Upper lobe of left lung (tissue), 4 donors: ENCODE measurements at regions not wholly inside any gene's neighbourhood (a gene's known extent, or its start where the extent isn't known, plus 50 kb on each side); places are given as distances from the start of the nearest gene placed in this dataset.

Source experiments
- CTCF ChIP-seq, 6 experiments: fragments of 450-650 bp in 4 of 6; fragments of 200-600 bp in 2 of 6; sonication (generic) in 2 of 6; IDR thresholded peaks; one replicate each; pipeline ENCODE4 v1.5.1; 2016 to 2019; ENCODE audit warnings: antibody characterized with exemption in 6 of 6
- POLR2AphosphoS5 ChIP-seq, 2 donors: sonication (generic); formaldehyde crosslinking; IDR thresholded peaks; one replicate each; pipeline ENCODE4 v1.5.1; 2017; ENCODE audit warnings: antibody characterized with exemption in 2 of 2

- no peak for TF ChIP-seq POLR2AphosphoS5 (IDR thresholded peaks at IDR 0.05)
- no peak for TF ChIP-seq CTCF (IDR thresholded peaks at IDR 0.05)
These were observed 113.5 kb downstream of the AHR start for GRCh38 chr7:17411922-17412321.
